NCI-H345 (cell line): ENCODE measurements at regions not wholly inside any gene's neighbourhood (a gene's known extent, or its start where the extent isn't known, plus 50 kb on each side); places are given as distances from the start of the nearest gene placed in this dataset.

Experiments
- DNase-seq: peaks from one replicate; lab custom pipeline; 2025; lab: John Stamatoyannopoulos, UW

DNA sequence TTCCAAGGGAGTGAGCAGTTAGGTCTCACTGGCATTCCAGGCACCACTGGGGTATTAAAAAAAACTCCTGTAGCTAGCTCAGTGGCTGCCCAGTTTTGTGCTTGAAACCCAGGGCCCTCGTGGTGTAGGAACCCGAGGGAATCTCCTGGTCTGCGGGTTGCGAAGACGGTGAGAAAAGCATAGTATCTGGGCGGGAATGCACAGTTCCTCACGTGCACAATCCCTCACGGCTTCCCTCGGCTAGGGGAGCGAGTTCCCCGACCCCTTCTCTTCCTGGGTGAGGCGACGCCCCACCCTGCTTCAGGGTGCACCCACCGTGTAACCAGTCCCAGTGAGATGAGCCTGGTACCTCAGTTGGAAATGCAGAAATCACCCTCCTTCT, 50.5 kb upstream of the PGBD5 start:
- DNase-seq = no peak

DNA sequence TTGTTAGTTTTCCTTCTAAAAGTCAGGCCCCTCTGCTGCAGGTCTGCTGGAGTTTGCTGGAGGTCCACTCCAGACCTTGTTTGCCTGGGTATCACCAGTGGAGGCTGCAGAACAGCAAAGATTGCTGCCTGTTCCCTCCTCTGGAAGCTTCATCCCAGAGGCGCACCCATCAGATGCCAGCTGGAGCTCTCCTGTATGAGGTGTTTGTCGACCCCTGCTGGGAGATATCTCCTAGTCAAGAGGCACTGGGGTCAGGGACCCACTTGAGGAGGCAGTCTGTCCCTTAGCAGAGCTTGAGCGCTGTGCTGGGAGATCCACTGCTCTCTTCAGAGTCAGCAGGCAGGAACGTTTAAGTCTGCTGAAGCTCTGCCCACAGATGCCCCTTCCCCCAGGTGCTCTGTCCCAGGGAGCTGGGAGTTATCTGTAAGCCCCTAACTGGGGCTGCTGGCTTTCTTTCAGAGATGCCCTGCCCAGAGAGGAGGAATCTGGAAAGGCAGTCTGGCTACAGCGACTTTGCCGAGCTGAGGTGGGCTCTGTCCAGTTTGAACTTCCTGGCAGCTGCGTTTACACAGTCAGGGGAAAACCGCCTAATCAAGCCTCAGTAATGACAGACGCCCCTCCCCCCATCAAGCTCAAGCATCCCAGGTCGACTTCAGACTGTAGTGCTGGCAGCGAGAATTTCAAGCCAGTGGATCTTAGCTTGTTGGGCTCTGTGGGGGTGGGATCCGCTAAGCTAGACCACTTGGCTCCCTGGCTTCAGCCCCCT, 49.9 kb upstream of the PGBD5 start:
- DNase-seq = peak; percentile 12
